ENCODE measurements at regions not wholly inside any gene's neighbourhood (a gene's known extent, or its start where the extent isn't known, plus 50 kb on each side); places are given as distances from the start of the nearest gene placed in this dataset.

DNA sequence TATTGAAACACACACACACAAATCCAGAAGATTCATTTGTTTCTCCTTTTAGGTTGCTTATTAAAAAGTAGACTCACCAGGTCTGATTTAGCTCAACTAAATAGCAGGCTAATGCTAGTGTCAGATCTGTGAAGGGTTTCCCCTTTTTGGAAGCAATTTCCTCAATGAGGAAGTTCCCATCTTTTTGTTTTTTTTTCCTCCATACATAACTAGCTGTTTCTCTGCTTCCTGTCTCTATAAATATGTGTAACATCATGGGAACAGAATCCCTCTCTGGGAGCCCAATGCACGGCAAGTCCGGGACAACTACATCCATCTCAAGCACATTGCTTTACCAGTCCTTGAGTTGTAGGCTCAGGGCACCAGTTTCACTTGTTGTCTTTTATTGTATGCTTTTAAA is 1421.1 kb downstream of the PLA2G4A start:
- TF ChIP-seq, protein P1, sequence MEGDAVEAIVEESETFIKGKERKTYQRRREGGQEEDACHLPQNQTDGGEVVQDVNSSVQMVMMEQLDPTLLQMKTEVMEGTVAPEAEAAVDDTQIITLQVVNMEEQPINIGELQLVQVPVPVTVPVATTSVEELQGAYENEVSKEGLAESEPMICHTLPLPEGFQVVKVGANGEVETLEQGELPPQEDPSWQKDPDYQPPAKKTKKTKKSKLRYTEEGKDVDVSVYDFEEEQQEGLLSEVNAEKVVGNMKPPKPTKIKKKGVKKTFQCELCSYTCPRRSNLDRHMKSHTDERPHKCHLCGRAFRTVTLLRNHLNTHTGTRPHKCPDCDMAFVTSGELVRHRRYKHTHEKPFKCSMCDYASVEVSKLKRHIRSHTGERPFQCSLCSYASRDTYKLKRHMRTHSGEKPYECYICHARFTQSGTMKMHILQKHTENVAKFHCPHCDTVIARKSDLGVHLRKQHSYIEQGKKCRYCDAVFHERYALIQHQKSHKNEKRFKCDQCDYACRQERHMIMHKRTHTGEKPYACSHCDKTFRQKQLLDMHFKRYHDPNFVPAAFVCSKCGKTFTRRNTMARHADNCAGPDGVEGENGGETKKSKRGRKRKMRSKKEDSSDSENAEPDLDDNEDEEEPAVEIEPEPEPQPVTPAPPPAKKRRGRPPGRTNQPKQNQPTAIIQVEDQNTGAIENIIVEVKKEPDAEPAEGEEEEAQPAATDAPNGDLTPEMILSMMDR (IDR thresholded peaks at IDR 0.05; ENCODE audit: low read depth, low read length, missing control alignments): no peak
- in situ Hi-C loops (cut with HindIII; ENCODE audit: low sequenced_read_pairs): no loop called here
- DNase-seq (ENCODE audit: low read depth): no peak
- no peak overlapping the region for H3K4me3 ChIP-seq (ENCODE audit: low read depth, low read length)

DNA sequence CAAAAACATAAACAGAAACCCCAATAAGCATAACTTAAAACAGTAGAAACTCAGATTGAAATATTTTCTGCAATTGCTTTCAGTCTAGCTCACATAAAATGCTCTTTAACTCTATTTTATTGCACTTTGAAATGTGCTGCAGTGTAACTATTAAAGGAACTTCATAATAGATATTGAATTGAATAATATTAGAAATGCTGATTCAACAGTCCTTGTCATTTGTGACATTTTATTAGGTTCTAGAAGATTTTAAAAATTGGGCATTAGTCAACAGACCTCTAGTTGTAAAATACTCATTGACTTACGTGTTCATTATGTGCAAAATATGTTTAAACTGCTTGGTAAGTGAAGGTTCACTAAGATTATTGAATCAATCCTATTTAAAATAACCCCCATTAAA is 1422.3 kb downstream of the PLA2G4A start:
- no peak for DNase-seq (ENCODE audit: low read depth)
- in situ Hi-C loops (cut with HindIII; ENCODE audit: low sequenced_read_pairs): no loop called here
- no peak overlapping the region for H3K4me3 ChIP-seq (ENCODE audit: low read depth, low read length)
- TF ChIP-seq, protein P1 (IDR thresholded peaks at IDR 0.05; ENCODE audit: low read depth, low read length, missing control alignments): no peak

DNA sequence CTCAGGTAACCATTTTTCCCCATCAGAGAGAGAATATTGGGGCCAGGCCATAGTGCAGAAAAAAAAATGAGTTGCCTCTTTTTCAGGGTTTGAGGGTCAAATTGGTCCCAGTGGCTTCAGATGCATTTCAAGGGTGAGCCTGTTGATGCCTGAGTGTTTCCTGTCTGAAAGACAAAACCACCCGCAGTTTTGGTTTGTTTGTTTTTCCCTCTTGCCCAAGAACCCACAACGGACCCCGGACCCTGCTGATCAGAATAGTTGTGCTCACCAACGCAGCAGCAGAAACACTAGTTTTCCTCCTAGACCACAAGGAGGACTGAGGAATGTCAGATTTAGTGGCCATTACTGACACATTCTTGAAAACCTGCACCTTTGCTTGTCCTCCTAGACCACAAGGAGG is 1433.1 kb downstream of the PLA2G4A start:
- TF ChIP-seq, protein P1 (IDR thresholded peaks at IDR 0.05; ENCODE audit: low read depth, low read length, missing control alignments): no peak
- in situ Hi-C loops (cut with HindIII; ENCODE audit: low sequenced_read_pairs): no loop called here
- no peak for DNase-seq (ENCODE audit: low read depth)
- no peak overlapping the region for H3K4me3 ChIP-seq (ENCODE audit: low read depth, low read length)

DNA sequence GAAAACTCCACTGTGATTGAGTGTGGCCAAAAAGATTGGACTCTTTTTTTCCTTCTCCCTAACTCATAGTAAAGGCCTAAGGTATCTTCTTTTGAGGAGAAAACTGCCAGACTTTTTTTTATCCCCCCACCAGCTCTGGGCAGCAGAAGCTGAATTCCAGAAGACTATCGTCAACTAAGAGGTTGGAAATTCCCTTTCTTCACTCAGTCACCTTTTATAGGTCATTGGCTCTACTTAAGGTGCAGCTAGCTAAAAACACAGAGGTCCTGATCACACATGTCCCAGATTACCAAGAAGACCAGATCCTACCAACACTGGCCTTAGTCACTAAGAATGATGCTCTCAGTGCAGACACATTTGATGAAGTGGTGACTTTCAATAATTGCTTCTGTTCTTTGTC is 1441.2 kb downstream of the PLA2G4A start:
- TF ChIP-seq, protein P1 (IDR thresholded peaks at IDR 0.05; ENCODE audit: low read depth, low read length, missing control alignments): no peak
- in situ Hi-C loops (cut with HindIII; ENCODE audit: low sequenced_read_pairs): no loop called here
- no peak overlapping the region for H3K4me3 ChIP-seq (ENCODE audit: low read depth, low read length)
- no peak for DNase-seq (ENCODE audit: low read depth)

DNA sequence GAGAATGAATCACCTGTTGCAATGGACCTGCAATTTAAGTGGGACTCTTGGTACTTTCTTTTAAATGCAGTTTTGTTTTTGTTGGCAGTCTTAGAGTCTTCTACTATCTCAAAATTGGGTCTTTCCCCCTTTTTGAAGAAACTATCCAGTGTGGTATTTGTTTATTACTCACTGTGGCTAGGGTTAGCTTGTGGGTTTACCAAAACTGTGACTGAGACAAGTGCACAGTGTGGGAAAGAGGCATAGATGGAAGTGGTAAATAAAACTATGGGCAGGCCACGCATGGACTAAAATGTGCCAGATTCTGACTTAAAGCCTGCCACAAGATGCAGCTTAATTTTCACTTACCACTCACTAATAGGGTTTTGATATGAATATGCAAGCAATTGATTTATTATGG is 1441.7 kb downstream of the PLA2G4A start:
- no peak overlapping the region for H3K4me3 ChIP-seq (ENCODE audit: low read depth, low read length)
- no peak for DNase-seq (ENCODE audit: low read depth)
- TF ChIP-seq, protein P1 (IDR thresholded peaks at IDR 0.05; ENCODE audit: low read depth, low read length, missing control alignments): no peak
- in situ Hi-C loops (cut with HindIII; ENCODE audit: low sequenced_read_pairs): no loop called here

DNA sequence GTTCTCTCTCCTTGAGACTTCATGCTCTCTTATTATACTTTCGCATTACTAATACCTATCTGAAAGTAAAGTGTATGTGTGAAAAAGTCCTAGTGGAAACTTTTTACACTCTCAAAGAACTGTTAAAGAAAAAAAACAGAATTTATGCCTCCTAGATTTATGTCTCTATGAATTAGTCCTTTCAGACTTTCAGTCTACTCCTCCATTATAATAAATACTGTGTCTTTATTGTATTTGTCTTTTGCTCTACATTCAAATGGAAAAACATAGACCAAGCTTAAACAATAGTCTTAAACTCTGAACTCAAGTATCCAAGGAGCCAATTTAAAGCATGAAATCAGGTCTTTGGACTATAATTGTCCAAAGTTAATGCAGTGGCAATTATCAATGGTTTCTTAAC is 1449.0 kb downstream of the PLA2G4A start:
- no peak for DNase-seq (ENCODE audit: low read depth)
- H3K4me3 ChIP-seq (ENCODE audit: low read depth, low read length): no peak overlapping the region
- in situ Hi-C loops (cut with HindIII; ENCODE audit: low sequenced_read_pairs): no loop called here
- TF ChIP-seq, protein P1 (IDR thresholded peaks at IDR 0.05; ENCODE audit: low read depth, low read length, missing control alignments): no peak

DNA sequence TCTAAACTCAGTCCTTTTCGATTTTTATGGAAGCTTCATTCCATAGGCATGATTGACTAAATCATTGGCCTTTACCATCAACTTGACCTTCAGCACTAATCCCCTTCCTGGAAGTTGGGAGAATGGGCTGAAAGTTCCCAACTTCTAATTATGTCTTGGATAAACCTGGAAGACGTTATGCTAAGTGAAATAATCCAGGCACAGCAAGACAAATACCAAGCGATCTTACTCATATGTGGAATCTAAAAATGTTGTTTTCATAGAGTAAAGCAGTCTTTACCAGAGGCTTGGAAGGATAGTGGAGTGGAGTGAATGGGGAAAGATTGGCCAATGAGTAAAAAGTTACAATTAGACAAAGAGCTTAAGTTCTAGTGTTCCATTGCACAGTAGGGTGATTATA is 1453.2 kb downstream of the PLA2G4A start:
- H3K4me3 ChIP-seq (ENCODE audit: low read depth, low read length): no peak overlapping the region
- TF ChIP-seq, protein P1 (IDR thresholded peaks at IDR 0.05; ENCODE audit: low read depth, low read length, missing control alignments): no peak
- in situ Hi-C loops (cut with HindIII; ENCODE audit: low sequenced_read_pairs): no loop called here
- DNase-seq (ENCODE audit: low read depth): no peak
